HL-60 (cell line): ENCODE measurements at regions not wholly inside any gene's neighbourhood (a gene's known extent, or its start where the extent isn't known, plus 50 kb on each side); places are given as distances from the start of the nearest gene placed in this dataset.

Experiments
- GABPA ChIP-seq: IDR thresholded peaks from 2 replicates; pipeline ENCODE4 v1.6.1; 2012; ENCODE audit warnings: low read depth
- POLR2AphosphoS5 ChIP-seq: IDR thresholded peaks from 2 replicates; pipeline ENCODE4 v1.6.1; 2012; ENCODE audit warnings: low read depth
- TF ChIP-seq, protein P1 (sequence below): IDR thresholded peaks from one replicate; pipeline ENCODE4 v1.5.1; 2011; ENCODE audit warnings: low read length, control low read depth, inconsistent platforms; ENCODE audit not compliant: insufficient read depth

- TF ChIP-seq, protein P1, sequence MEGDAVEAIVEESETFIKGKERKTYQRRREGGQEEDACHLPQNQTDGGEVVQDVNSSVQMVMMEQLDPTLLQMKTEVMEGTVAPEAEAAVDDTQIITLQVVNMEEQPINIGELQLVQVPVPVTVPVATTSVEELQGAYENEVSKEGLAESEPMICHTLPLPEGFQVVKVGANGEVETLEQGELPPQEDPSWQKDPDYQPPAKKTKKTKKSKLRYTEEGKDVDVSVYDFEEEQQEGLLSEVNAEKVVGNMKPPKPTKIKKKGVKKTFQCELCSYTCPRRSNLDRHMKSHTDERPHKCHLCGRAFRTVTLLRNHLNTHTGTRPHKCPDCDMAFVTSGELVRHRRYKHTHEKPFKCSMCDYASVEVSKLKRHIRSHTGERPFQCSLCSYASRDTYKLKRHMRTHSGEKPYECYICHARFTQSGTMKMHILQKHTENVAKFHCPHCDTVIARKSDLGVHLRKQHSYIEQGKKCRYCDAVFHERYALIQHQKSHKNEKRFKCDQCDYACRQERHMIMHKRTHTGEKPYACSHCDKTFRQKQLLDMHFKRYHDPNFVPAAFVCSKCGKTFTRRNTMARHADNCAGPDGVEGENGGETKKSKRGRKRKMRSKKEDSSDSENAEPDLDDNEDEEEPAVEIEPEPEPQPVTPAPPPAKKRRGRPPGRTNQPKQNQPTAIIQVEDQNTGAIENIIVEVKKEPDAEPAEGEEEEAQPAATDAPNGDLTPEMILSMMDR, result no peak
- no peak for TF ChIP-seq POLR2AphosphoS5
- TF ChIP-seq GABPA, result no peak
These were observed 356.1 kb upstream of the SLC7A11 start for GRCh38 chr4:138598226-138598625.
